Loucy (cell line): ENCODE measurements at regions not wholly inside any gene's neighbourhood (a gene's known extent, or its start where the extent isn't known, plus 50 kb on each side); places are given as distances from the start of the nearest gene placed in this dataset.

Experiments
- H2AFZ ChIP-seq: fragments of 200-600 bp; sonication (generic); 2 replicates; pipeline ENCODE4 v1.6.0; 2016; ENCODE audit warnings: antibody characterized with exemption, mild to moderate bottlenecking, low read length, moderate library complexity
- H3F3A ChIP-seq: fragments of 200-600 bp; 2 replicates; pipeline ENCODE4 v1.6.0; 2016; ENCODE audit warnings: antibody characterized with exemption, low read depth, mild to moderate bottlenecking
- H3K27me3 ChIP-seq: fragments of 200-600 bp; sonication (generic); 2 replicates; pipeline ENCODE4 v1.6.1; 2014; ENCODE audit warnings: low read length, mild to moderate bottlenecking; ENCODE audit not compliant: insufficient read depth, poor library complexity, severe bottlenecking
- H3K36me3 ChIP-seq: fragments of 200-600 bp; sonication (generic); 2 replicates; pipeline ENCODE4 v1.6.1; 2016; ENCODE audit warnings: low read length; ENCODE audit not compliant: insufficient read depth
- H3K4me1 ChIP-seq: fragments of 200-600 bp; sonication (generic); 2 replicates; pipeline ENCODE4 v1.5.1; 2014; ENCODE audit warnings: low read length, mild to moderate bottlenecking; ENCODE audit not compliant: insufficient read depth, poor library complexity, severe bottlenecking
- H3K4me2 ChIP-seq: fragments of 200-600 bp; sonication (generic); 2 replicates; pipeline ENCODE4 v1.6.0; 2014; ENCODE audit warnings: antibody characterized with exemption, low read length, low read depth, mild to moderate bottlenecking; ENCODE audit not compliant: poor library complexity, severe bottlenecking
- H3K4me3 ChIP-seq: fragments of 200-600 bp; sonication (generic); 2 replicates; pipeline ENCODE4 v1.5.1; 2014; ENCODE audit warnings: low read length, mild to moderate bottlenecking, mixed read lengths; ENCODE audit not compliant: poor library complexity, severe bottlenecking
- H3K79me2 ChIP-seq: fragments of 200-600 bp; sonication (generic); 2 replicates; pipeline ENCODE4 v1.6.1; 2014; ENCODE audit warnings: low read length; ENCODE audit not compliant: insufficient read depth
- H3K9ac ChIP-seq: fragments of 200-600 bp; sonication (generic); 2 replicates; pipeline ENCODE4 v1.6.0; 2014; ENCODE audit warnings: mild to moderate bottlenecking, low read depth, low read length, moderate library complexity; ENCODE audit not compliant: poor library complexity, severe bottlenecking
- H3K9me2 ChIP-seq: fragments of 200-600 bp; sonication (generic); replicated peaks from 2 replicates; pipeline ENCODE4 v1.6.1; 2016; ENCODE audit warnings: low read depth, low read length, mixed read lengths
- H3K9me3 ChIP-seq: fragments of 200-600 bp; sonication (generic); 2 replicates; pipeline ENCODE4 v1.6.1; 2014; ENCODE audit warnings: mild to moderate bottlenecking, antibody characterized with exemption, low read length, low read depth; ENCODE audit not compliant: insufficient read depth
- H4K20me1 ChIP-seq: fragments of 200-600 bp; sonication (generic); 2 replicates; pipeline ENCODE4 v1.6.0; 2014; ENCODE audit warnings: antibody characterized with exemption, low read length, mild to moderate bottlenecking; ENCODE audit not compliant: insufficient read depth, poor library complexity, severe bottlenecking
- EZH2phosphoT487 ChIP-seq: fragments of 200-600 bp; IDR thresholded peaks from 2 replicates; pipeline ENCODE4 v1.6.1; 2018; ENCODE audit warnings: antibody characterized with exemption, mild to moderate bottlenecking, moderate library complexity, borderline replicate concordance
- TF ChIP-seq, protein P1 (sequence below): fragments of 200-600 bp; sonication (generic); conservative IDR thresholded peaks from 2 replicates; pipeline ENCODE4 v1.5.1; 2014; ENCODE audit warnings: mild to moderate bottlenecking, antibody characterized with exemption, low read length

DNA sequence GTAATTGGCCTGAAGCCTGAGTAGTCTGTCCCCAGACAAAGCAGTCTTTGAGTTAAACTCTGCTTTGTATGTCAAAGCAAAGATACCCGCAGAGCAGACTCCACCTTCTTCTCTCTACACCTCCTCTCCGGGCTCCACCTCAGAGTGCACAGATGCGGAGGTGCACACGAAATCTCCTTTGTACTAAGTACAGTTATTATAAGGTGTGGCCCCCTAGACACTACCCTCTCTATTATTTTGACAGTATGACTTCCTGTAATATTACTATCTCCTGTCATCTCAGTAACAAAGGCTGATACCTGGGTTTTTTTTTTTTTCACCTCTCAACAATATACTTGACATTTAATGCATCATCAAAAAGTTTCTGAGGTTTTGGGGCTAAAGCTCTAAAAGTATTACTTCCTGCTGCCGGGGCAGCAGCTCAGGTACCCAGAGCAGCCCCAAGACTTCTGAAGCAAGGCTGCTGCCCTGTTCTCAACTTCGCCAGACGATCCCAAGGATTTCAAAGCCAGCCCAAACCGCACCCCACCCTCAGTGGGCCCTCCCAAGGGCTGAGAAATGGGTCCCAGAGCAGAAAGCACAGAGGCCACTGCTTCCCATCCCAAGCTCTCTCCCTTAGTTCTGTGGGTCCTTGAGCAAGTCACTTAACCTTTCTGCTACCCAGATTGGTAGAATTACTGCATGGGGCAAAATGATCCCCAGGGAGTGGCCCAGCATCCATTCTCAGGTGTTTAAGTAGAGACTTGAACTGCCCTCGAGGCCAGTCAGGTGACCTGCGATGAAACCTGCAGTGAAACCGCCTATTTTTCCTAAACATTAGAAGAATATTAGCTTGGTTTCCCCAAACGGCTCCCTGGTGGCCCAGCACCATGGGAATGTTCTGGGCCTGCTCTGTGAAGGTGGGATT is 180.6 kb downstream of the FOXO1 start:
- H3F3A ChIP-seq, result no peaks in the 10 kb centered on the region
- peaks cover 26% of the 10 kb centered on the region for H3K4me1 ChIP-seq

DNA sequence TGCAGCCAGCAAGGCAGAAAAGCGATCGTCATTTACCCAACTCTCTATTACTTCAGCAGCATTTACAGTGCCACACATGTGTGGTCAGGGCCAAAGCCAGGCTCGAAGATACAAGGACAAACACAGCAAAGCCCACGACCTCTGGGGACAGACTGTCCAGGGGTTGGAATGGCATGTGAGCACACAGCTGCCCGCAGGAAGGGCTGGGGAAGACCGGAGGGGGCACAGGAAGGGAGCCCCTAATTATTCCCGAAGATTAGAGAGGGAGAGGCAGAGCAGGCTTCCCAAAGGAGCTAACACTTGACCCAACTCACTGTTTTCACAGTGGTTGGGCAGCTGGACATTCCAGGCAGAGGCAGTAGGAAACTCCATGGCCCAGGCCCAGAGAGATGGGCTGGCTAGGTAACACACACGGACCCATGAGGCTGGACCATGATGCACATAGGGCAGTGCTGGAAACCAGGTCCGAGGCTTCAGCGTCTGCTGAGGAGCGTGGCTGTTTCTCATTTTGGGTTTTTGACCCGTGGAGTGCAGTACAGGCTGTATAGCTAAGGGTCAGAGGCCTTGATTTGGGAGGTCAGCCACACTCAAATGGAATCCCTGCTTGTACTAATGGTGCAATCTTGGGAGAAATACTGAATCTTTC is 179.8 kb downstream of the FOXO1 start:
- no peak for TF ChIP-seq EZH2phosphoT487
- TF ChIP-seq, protein P1, sequence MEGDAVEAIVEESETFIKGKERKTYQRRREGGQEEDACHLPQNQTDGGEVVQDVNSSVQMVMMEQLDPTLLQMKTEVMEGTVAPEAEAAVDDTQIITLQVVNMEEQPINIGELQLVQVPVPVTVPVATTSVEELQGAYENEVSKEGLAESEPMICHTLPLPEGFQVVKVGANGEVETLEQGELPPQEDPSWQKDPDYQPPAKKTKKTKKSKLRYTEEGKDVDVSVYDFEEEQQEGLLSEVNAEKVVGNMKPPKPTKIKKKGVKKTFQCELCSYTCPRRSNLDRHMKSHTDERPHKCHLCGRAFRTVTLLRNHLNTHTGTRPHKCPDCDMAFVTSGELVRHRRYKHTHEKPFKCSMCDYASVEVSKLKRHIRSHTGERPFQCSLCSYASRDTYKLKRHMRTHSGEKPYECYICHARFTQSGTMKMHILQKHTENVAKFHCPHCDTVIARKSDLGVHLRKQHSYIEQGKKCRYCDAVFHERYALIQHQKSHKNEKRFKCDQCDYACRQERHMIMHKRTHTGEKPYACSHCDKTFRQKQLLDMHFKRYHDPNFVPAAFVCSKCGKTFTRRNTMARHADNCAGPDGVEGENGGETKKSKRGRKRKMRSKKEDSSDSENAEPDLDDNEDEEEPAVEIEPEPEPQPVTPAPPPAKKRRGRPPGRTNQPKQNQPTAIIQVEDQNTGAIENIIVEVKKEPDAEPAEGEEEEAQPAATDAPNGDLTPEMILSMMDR, result no peak
- no peaks in the 10 kb centered on the region for H3K27me3 ChIP-seq
- H3K4me1 ChIP-seq, result peaks cover 31% of the 10 kb centered on the region
- H3F3A ChIP-seq, result no peaks in the 10 kb centered on the region
- H3K36me3 ChIP-seq, result no peaks in the 10 kb centered on the region
- no peak overlapping the region for H3K9ac ChIP-seq
- no peak overlapping the region for H3K4me2 ChIP-seq
- no peaks in the 10 kb centered on the region for H3K79me2 ChIP-seq
- H3K9me2 ChIP-seq, result no peaks in the 10 kb centered on the region
- H4K20me1 ChIP-seq, result no peaks in the 10 kb centered on the region
- H3K9me3 ChIP-seq, result no peaks in the 10 kb centered on the region
- no peak overlapping the region for H3K4me3 ChIP-seq
- no peak overlapping the region for H2AFZ ChIP-seq

More for the DNA sequence above, 180.6 kb downstream of the FOXO1 start:
- Histone ChIP-seq H3K27me3 (no peaks in the 10 kb centered on the region), H3K9me3 (no peaks in the 10 kb centered on the region), H4K20me1 (no peaks in the 10 kb centered on the region), H3K9me2 (no peaks in the 10 kb centered on the region), H3K4me2 (peak overlapping the region; percentile 5), H3K36me3 (no peaks in the 10 kb centered on the region), H3K4me3 (no peak overlapping the region), H2AFZ (no peak overlapping the region), H3K9ac (no peak overlapping the region), H3K79me2 (no peaks in the 10 kb centered on the region)
- TF ChIP-seq, protein P1, result no peak
- TF ChIP-seq EZH2phosphoT487, result no peak

GRCh38 chr13:40488869-40489391 is 177.5 kb downstream of the FOXO1 start:
- no peak for TF ChIP-seq EZH2phosphoT487
- TF ChIP-seq, protein P1, result no peak
- Histone ChIP-seq H2AFZ (no peak overlapping the region), H3K4me1 (peaks cover 31% of the 10 kb centered on the region), H3K9me2 (no peaks in the 10 kb centered on the region), H3K36me3 (no peaks in the 10 kb centered on the region), H3K4me2 (no peak overlapping the region), H3K9me3 (no peaks in the 10 kb centered on the region), H3K79me2 (no peaks in the 10 kb centered on the region), H3K27me3 (no peaks in the 10 kb centered on the region), H3K9ac (no peak overlapping the region), H3F3A (no peaks in the 10 kb centered on the region), H3K4me3 (no peak overlapping the region), H4K20me1 (no peaks in the 10 kb centered on the region)
